HG02610 (cell line): ENCODE measurements at regions not wholly inside any gene's neighbourhood (a gene's known extent, or its start where the extent isn't known, plus 50 kb on each side); places are given as distances from the start of the nearest gene placed in this dataset.
"Not testable (repeated sequence)": the region's sequence is repeated elsewhere in the genome, so short reads cannot be mapped to it uniquely, and the experiment has no call there.

Experiments used
- ATAC-seq: cut with Tn5 transposase; IDR thresholded peaks from one replicate; pipeline ENCODE4 v1.9.1; 2021; ENCODE audit warnings: mild to moderate bottlenecking, moderate library complexity; ENCODE audit not compliant: unreplicated experiment

GRCh38 chr1:99533909-99534637, 111.8 kb upstream of the PALMD start:
- ATAC-seq, result no peak

- no peak for ATAC-seq
Measured at GRCh38 chr1:99534638-99534930, 111.3 kb upstream of the PALMD start.

- ATAC-seq, result no peak
Measured at GRCh38 chr1:99535470-99536164, 110.3 kb upstream of the PALMD start.

- ATAC-seq, result no peak
Measured at GRCh38 chr1:99537886-99538617, 107.9 kb upstream of the PALMD start.

- ATAC-seq, result no peak
Measured at GRCh38 chr1:99538618-99538956, 107.3 kb upstream of the PALMD start.

- ATAC-seq, result no peak
Measured at GRCh38 chr1:99539131-99539530, 106.8 kb upstream of the PALMD start.

GRCh38 chr1:99540744-99541143, 105.2 kb upstream of the PALMD start:
- no peak for ATAC-seq

GRCh38 chr1:99544328-99544727, 101.6 kb upstream of the PALMD start:
- no peak for ATAC-seq

- ATAC-seq, result no peak
Measured at GRCh38 chr1:99546432-99547416, 99.2 kb upstream of the PALMD start.

- ATAC-seq, result no peak
Measured at GRCh38 chr1:99548943-99549605, 96.8 kb upstream of the PALMD start.

GRCh38 chr1:99550198-99550597, 95.7 kb upstream of the PALMD start:
- no peak for ATAC-seq

- ATAC-seq, result no peak
Measured at GRCh38 chr1:99551812-99552614, 93.9 kb upstream of the PALMD start.

GRCh38 chr1:99553301-99553700, 92.6 kb upstream of the PALMD start:
- no peak for ATAC-seq

- not testable (repeated sequence) for ATAC-seq
Measured at GRCh38 chr1:99553819-99554218, 92.1 kb upstream of the PALMD start.

GRCh38 chr1:99554727-99555126, 91.2 kb upstream of the PALMD start:
- ATAC-seq, result no peak

GRCh38 chr1:99557546-99558202, 88.2 kb upstream of the PALMD start:
- ATAC-seq, result no peak

- ATAC-seq, result no peak
Measured at GRCh38 chr1:99559166-99559565, 86.7 kb upstream of the PALMD start.

- no peak for ATAC-seq
Measured at GRCh38 chr1:99560207-99561040, 85.5 kb upstream of the PALMD start.
